NT2/D1 (cell line): ENCODE measurements at regions not wholly inside any gene's neighbourhood (a gene's known extent, or its start where the extent isn't known, plus 50 kb on each side); places are given as distances from the start of the nearest gene placed in this dataset.

Experiments
- SUZ12 ChIP-seq: IDR thresholded peaks from 2 replicates; pipeline ENCODE4 v1.6.1; 2011; ENCODE audit not compliant: insufficient read length, insufficient read depth; ENCODE audit errors: extremely low read depth
- ZNF274 ChIP-seq: IDR thresholded peaks from 2 replicates; pipeline ENCODE4 v1.6.1; 2011; ENCODE audit warnings: mild to moderate bottlenecking, low read depth, low read length

DNA sequence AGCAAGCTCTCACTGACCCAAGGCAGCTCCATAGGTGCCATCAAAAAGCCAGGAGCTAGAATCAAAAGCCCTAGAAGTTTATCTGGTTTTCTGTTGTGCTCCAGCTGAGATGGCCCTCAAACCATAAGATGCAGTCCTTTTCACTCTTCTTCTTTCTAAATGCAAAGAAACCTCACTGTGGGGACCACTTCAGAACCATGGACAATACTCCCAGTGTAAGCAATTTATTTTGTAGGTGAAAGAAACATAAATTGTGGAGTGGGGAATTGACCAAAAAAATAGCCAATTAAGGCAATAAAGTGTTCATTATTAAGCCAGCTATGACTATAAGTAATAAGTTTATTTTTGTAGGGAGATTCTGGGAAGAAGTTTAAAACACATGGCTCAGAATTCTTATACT, 1399.9 kb downstream of the PLA2G4A start:
- TF ChIP-seq SUZ12 (no peak), ZNF274 (no peak)
